ENCODE measurements at regions not wholly inside any gene's neighbourhood (a gene's known extent, or its start where the extent isn't known, plus 50 kb on each side); places are given as distances from the start of the nearest gene placed in this dataset.

DNA sequence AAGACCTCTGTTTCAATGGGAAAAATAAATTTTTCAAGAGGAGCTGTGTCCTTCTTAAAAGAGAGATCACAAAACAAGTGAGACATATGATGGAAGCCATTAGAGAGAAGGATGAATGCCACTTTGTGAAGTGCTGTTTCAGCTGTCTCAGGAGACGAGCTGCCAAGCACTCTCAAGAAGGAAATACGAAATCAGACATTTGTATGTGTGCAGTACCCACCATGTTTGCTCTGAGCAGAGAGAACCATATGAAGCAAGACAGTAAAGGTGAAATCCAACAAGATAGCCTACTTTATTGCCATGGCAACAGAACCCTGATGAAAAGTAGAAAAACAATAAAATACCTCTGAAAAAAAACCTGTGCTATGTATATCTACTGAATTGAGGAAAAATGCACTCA, 168.1 kb downstream of the AMY1C start:
- in situ Hi-C loops (cut with HindIII; ENCODE audit: low pct_unique_long_range_greater_than_20kb, low sequenced_read_pairs) (no loop called here), intact Hi-C loops (cut with micrococcal nuclease; ENCODE audit: unreplicated experiment) (no loop called here)
- no peak for ATAC-seq

DNA sequence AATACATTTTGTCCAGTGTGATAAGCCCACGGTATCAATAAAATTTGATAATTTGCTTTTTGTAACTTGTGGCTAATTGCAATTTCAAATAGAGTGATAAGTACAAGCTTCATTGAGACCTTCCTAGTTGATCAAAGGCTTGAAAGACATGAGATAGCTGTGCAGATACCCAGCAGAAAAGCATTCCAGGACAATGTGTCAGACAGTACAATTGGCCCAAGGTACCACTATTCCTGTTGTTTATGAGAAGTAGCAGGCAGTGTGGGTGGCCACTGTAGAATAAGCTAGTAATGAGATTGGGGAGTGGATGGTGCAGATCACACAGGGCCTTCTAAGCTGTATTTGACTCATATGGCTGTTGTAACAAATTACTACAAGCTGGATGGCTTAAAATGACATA, 182.2 kb downstream of the AMY1C start:
- TF ChIP-seq, protein P1, sequence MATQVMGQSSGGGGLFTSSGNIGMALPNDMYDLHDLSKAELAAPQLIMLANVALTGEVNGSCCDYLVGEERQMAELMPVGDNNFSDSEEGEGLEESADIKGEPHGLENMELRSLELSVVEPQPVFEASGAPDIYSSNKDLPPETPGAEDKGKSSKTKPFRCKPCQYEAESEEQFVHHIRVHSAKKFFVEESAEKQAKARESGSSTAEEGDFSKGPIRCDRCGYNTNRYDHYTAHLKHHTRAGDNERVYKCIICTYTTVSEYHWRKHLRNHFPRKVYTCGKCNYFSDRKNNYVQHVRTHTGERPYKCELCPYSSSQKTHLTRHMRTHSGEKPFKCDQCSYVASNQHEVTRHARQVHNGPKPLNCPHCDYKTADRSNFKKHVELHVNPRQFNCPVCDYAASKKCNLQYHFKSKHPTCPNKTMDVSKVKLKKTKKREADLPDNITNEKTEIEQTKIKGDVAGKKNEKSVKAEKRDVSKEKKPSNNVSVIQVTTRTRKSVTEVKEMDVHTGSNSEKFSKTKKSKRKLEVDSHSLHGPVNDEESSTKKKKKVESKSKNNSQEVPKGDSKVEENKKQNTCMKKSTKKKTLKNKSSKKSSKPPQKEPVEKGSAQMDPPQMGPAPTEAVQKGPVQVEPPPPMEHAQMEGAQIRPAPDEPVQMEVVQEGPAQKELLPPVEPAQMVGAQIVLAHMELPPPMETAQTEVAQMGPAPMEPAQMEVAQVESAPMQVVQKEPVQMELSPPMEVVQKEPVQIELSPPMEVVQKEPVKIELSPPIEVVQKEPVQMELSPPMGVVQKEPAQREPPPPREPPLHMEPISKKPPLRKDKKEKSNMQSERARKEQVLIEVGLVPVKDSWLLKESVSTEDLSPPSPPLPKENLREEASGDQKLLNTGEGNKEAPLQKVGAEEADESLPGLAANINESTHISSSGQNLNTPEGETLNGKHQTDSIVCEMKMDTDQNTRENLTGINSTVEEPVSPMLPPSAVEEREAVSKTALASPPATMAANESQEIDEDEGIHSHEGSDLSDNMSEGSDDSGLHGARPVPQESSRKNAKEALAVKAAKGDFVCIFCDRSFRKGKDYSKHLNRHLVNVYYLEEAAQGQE (IDR thresholded peaks at IDR 0.05; ENCODE audit: insufficient read depth in 1 of 2, low read depth in 2 of 2, low read length in 1 of 2) = no peak
- TF ChIP-seq SIN3A (IDR thresholded peaks at IDR 0.05; ENCODE audit: borderline replicate concordance, insufficient read depth, low read depth, low read length) (no peak), TCF7L2 (IDR thresholded peaks at IDR 0.05; ENCODE audit: low read depth, low read length) (no peak), POLR2AphosphoS5 (IDR thresholded peaks at IDR 0.05; ENCODE audit: low read depth, low read length) (no peak)
- TF ChIP-seq, protein P2, sequence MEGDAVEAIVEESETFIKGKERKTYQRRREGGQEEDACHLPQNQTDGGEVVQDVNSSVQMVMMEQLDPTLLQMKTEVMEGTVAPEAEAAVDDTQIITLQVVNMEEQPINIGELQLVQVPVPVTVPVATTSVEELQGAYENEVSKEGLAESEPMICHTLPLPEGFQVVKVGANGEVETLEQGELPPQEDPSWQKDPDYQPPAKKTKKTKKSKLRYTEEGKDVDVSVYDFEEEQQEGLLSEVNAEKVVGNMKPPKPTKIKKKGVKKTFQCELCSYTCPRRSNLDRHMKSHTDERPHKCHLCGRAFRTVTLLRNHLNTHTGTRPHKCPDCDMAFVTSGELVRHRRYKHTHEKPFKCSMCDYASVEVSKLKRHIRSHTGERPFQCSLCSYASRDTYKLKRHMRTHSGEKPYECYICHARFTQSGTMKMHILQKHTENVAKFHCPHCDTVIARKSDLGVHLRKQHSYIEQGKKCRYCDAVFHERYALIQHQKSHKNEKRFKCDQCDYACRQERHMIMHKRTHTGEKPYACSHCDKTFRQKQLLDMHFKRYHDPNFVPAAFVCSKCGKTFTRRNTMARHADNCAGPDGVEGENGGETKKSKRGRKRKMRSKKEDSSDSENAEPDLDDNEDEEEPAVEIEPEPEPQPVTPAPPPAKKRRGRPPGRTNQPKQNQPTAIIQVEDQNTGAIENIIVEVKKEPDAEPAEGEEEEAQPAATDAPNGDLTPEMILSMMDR (IDR thresholded peaks at IDR 0.05) = no peak
- no peaks in the 10 kb centered on the region for H3K4me1 ChIP-seq (ENCODE audit: control insufficient read depth, insufficient read depth, low read length)
- H3K27me3 ChIP-seq (ENCODE audit: control insufficient read depth, insufficient read depth, low read length) = no peaks in the 10 kb centered on the region
- no peak for ATAC-seq
- ChIA-PET CTCF (no interaction called here), POLR2A (no interaction called here)
- no peaks in the 10 kb centered on the region for H3K36me3 ChIP-seq (ENCODE audit: control insufficient read depth, insufficient read depth, low read length)
- intact Hi-C loops (cut with micrococcal nuclease; ENCODE audit: unreplicated experiment) (no loop called here), in situ Hi-C loops (cut with HindIII; ENCODE audit: low pct_unique_long_range_greater_than_20kb, low sequenced_read_pairs) (no loop called here)
- no peak overlapping the region for H3K4me3 ChIP-seq (ENCODE audit: low read depth in 2 of 2, low read length in 2 of 2)
- no peak overlapping the region for H3K27ac ChIP-seq (ENCODE audit: low read length)
- no peak for DNase-seq (ENCODE audit: low read depth, low spot score)
- no peaks in the 10 kb centered on the region for H3K9me3 ChIP-seq (ENCODE audit: control insufficient read depth, insufficient read depth, low read depth, low read length)
- BruUV-seq (replicated peaks) = no TSS peak

More for the DNA sequence above, 168.1 kb downstream of the AMY1C start:
- Histone ChIP-seq H3K27me3 (ENCODE audit: control insufficient read depth, insufficient read depth, low read length) (no peaks in the 10 kb centered on the region), H3K4me1 (ENCODE audit: control insufficient read depth, insufficient read depth, low read length) (no peaks in the 10 kb centered on the region), H3K36me3 (ENCODE audit: control insufficient read depth, insufficient read depth, low read length) (no peaks in the 10 kb centered on the region), H3K4me3 (ENCODE audit: low read depth in 2 of 2, low read length in 2 of 2) (no peak overlapping the region), H3K27ac (ENCODE audit: low read length) (no peak overlapping the region), H3K9me3 (ENCODE audit: control insufficient read depth, insufficient read depth, low read depth, low read length) (no peaks in the 10 kb centered on the region)
- no peak for TF ChIP-seq SIN3A (IDR thresholded peaks at IDR 0.05; ENCODE audit: borderline replicate concordance, insufficient read depth, low read depth, low read length)
- no TSS peak for BruUV-seq (replicated peaks)
- ChIA-PET POLR2A (no interaction called here), CTCF (no interaction called here)
- no peak for DNase-seq (ENCODE audit: low read depth, low spot score)

DNA sequence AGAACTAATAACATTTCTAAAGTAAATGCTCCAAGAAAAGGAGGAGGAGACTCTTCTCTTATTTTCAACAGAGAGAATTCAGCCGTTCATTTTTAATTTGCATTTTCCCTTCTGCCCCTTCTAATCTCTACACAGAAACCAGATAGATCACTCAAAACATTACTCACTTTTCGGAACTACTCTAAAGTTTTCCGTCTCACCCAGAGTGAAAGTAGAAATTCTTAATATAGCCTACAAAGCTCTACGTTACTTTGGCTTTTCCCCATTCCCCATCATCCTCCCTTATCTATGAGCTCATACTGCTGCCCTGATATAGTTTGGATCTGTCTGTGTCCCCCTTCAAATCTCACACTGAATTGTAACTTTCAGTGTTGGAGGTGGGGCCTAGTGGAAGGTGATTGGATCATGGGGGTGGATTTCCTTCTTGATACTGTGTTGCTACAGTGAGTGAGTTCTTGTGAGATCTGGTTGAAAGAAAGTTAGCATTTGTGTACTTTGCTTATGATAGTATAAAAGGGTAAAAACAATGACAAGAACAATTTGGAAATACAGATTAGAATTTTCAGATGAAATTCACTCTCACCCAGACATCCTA, 188.2 kb downstream of the AMY1C start:
- Histone ChIP-seq H3K36me3 (ENCODE audit: control insufficient read depth, insufficient read depth, low read length) (no peaks in the 10 kb centered on the region), H3K9me3 (ENCODE audit: control insufficient read depth, insufficient read depth, low read depth, low read length) (no peaks in the 10 kb centered on the region), H3K27ac (ENCODE audit: low read length) (no peak overlapping the region), H3K4me3 (ENCODE audit: low read depth in 2 of 2, low read length in 2 of 2) (no peak overlapping the region), H3K4me1 (ENCODE audit: control insufficient read depth, insufficient read depth, low read length) (no peaks in the 10 kb centered on the region), H3K27me3 (ENCODE audit: control insufficient read depth, insufficient read depth, low read length) (no peaks in the 10 kb centered on the region)
- ChIA-PET POLR2A (no interaction called here), CTCF (no interaction called here)
- ATAC-seq = no peak
- intact Hi-C loops (cut with micrococcal nuclease; ENCODE audit: unreplicated experiment) (no loop called here), in situ Hi-C loops (cut with HindIII; ENCODE audit: low pct_unique_long_range_greater_than_20kb, low sequenced_read_pairs) (no loop called here)
- TF ChIP-seq SIN3A (IDR thresholded peaks at IDR 0.05; ENCODE audit: borderline replicate concordance, insufficient read depth, low read depth, low read length) = no peak
- TF ChIP-seq, protein P1 (IDR thresholded peaks at IDR 0.05; ENCODE audit: insufficient read depth in 1 of 2, low read depth in 2 of 2, low read length in 1 of 2) = no peak
- TF ChIP-seq, protein P2 (IDR thresholded peaks at IDR 0.05) = no peak
- TF ChIP-seq TCF7L2 (IDR thresholded peaks at IDR 0.05; ENCODE audit: low read depth, low read length) = no peak
- TF ChIP-seq POLR2AphosphoS5 (IDR thresholded peaks at IDR 0.05; ENCODE audit: low read depth, low read length) = no peak
- BruUV-seq (replicated peaks) = no TSS peak
- no peak for DNase-seq (ENCODE audit: low read depth, low spot score)

All from Panc1 (cell line).